Amniotic stem cell (primary cell): ENCODE measurements at regions not wholly inside any gene's neighbourhood (a gene's known extent, or its start where the extent isn't known, plus 50 kb on each side); places are given as distances from the start of the nearest gene placed in this dataset.

ENCODE experiments used
- DNase-seq: peaks from one replicate; lab custom pipeline; 2025; lab: John Stamatoyannopoulos, UW

GRCh38 chr2:107235491-107236254 lies 349.7 kb upstream of the ST6GAL2 start:
- no peak for DNase-seq

- no peak for DNase-seq
Measured at GRCh38 chr2:107242811-107243210, 356.8 kb upstream of the ST6GAL2 start.

- no peak for DNase-seq
Measured at GRCh38 chr2:107248932-107249331, 363.0 kb upstream of the ST6GAL2 start.

GRCh38 chr2:107255744-107256143 lies 369.8 kb upstream of the ST6GAL2 start:
- DNase-seq = no peak

GRCh38 chr2:107258531-107259407 lies 372.8 kb upstream of the ST6GAL2 start:
- DNase-seq = no peak

- DNase-seq = no peak
Measured at GRCh38 chr2:107259408-107260195, 373.6 kb upstream of the ST6GAL2 start.

GRCh38 chr2:107263628-107264027 lies 377.7 kb upstream of the ST6GAL2 start:
- DNase-seq = no peak

GRCh38 chr2:107264184-107264583 lies 378.2 kb upstream of the ST6GAL2 start:
- DNase-seq = no peak

- no peak for DNase-seq
Measured at GRCh38 chr2:107266555-107266954, 380.6 kb upstream of the ST6GAL2 start.

- no peak for DNase-seq
Measured at GRCh38 chr2:107267086-107267485, 381.1 kb upstream of the ST6GAL2 start.

GRCh38 chr2:107276034-107276433 lies 390.1 kb upstream of the ST6GAL2 start:
- DNase-seq = no peak

GRCh38 chr2:107278672-107279071 lies 392.7 kb upstream of the ST6GAL2 start:
- DNase-seq = no peak

GRCh38 chr2:107281637-107282036 lies 395.7 kb upstream of the ST6GAL2 start:
- no peak for DNase-seq

- DNase-seq = no peak
Measured at GRCh38 chr2:107282135-107282534, 396.2 kb upstream of the ST6GAL2 start.

GRCh38 chr2:107285621-107286299 lies 399.8 kb upstream of the ST6GAL2 start:
- no peak for DNase-seq

GRCh38 chr2:107290041-107290440 lies 404.1 kb upstream of the ST6GAL2 start:
- DNase-seq = no peak

GRCh38 chr2:107303964-107304363 lies 418.0 kb upstream of the ST6GAL2 start:
- DNase-seq = no peak

GRCh38 chr2:107305966-107306365 lies 420.0 kb upstream of the ST6GAL2 start:
- no peak for DNase-seq

GRCh38 chr2:107306881-107307280 lies 420.9 kb upstream of the ST6GAL2 start:
- no peak for DNase-seq

GRCh38 chr2:107308835-107309234 lies 422.9 kb upstream of the ST6GAL2 start:
- no peak for DNase-seq

- DNase-seq = no peak
Measured at GRCh38 chr2:107312240-107312639, 426.3 kb upstream of the ST6GAL2 start.

GRCh38 chr2:107313316-107313715 lies 427.3 kb upstream of the ST6GAL2 start:
- no peak for DNase-seq
